Astrocyte (in vitro differentiated cells and primary cell): ENCODE measurements at regions not wholly inside any gene's neighbourhood (a gene's known extent, or its start where the extent isn't known, plus 50 kb on each side); places are given as distances from the start of the nearest gene placed in this dataset.

ENCODE experiments used
- CTCF ChIP-seq: IDR thresholded peaks from 2 replicates; pipeline ENCODE4 v1.5.1; 2011; ENCODE audit warnings: low read depth, mild to moderate bottlenecking, inconsistent platforms, low read length, moderate library complexity; ENCODE audit not compliant: insufficient read depth
- EZH2 ChIP-seq: IDR thresholded peaks from 2 replicates; pipeline ENCODE4 v1.6.1; 2012; ENCODE audit warnings: mild to moderate bottlenecking, low read length, inconsistent platforms; ENCODE audit not compliant: insufficient read depth

DNA sequence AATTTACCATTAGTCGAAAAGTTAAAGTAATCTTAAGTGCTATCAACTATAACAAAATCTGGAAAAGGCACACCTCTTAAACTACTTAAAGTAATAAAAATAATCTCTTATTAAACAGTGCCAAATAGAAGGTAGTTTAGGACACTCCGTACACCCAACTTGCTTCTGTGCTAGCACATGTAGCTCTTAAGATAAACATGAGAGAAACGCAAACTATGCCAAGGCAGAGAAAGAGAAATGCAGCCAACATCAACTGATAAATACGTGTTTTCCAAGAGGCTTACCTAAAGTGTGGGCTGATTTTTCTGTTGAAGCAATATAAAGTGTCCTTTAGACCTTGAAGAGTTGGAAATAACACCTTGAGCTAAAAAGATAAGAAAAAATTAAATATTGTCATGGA is 480.6 kb upstream of the DAB2 start:
- TF ChIP-seq EZH2 (no peak), CTCF (no peak)
